ENCODE measurements at regions not wholly inside any gene's neighbourhood (a gene's known extent, or its start where the extent isn't known, plus 50 kb on each side); places are given as distances from the start of the nearest gene placed in this dataset.

DNA sequence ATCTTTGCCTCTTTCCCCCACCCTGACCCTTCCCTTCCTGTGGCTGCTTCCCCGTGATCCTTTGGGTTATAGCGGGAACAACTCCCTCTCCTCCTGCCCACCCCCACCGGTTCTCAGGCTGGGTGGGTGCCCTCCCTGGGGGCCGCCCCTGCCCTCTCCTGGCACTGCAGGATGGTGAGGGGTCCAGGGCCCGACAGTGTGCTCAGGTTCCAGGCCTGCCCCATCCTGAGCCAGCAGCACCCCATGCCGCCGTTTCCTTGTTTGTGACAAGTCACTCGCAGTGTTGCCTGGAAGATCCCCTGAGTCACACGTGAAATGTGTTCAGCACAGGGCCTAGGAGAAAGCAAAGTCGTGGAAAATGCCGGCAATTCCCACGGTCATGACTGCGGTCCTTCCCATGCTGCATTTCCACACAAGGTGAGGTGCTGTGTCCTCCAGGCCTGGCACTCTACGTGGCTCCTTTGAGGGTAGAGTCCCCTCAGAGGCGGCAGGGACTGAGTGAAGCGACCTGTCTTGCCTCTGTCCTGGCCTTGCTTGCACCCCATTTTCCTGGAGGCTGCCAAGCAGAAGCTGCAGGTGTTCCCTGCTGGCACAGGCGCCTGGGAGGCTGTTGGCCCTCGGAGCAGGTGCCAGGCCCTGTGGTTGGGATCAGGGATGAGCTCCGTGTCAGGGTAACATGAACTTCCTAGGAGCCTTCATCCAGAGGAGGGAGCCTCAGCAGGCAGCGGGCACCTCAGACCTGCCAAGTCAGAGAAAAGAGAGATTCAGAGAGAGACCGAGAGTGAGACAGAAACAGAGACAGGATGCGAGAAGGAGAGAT lies 80.5 kb upstream of the LINC01488 start:
- Histone ChIP-seq H3K27ac (ENCODE audit: low read depth in 2 of 2, low read length in 2 of 2) (no peak overlapping the region), H3K9me3 (ENCODE audit: control insufficient read depth in 2 of 2, low read length in 2 of 2) (peaks cover 0 to 3% of the 10 kb centered on the region in 2 donors), H3K36me3 (ENCODE audit: control insufficient read depth in 2 of 2, insufficient read depth in 2 of 2, low read length in 2 of 2) (no peaks in the 10 kb centered on the region), H3K4me1 (ENCODE audit: control insufficient read depth in 2 of 2, insufficient read depth in 2 of 2, low read length in 2 of 2) (peaks cover 2 to 6% of the 10 kb centered on the region in 2 donors), H3K27me3 (ENCODE audit: control insufficient read depth in 2 of 2, insufficient read depth in 2 of 2, low read length in 2 of 2) (no peaks in the 10 kb centered on the region), H3K9ac (ENCODE audit: low read depth in 1 of 2, low read length in 2 of 2) (no peak overlapping the region), H3K4me3 (ENCODE audit: low read length in 2 of 2) (no peak overlapping the region)

- Histone ChIP-seq H3K4me3 (ENCODE audit: low read length in 2 of 2) (no peak overlapping the region), H3K27ac (ENCODE audit: low read depth in 2 of 2, low read length in 2 of 2) (no peak overlapping the region), H3K36me3 (ENCODE audit: control insufficient read depth in 2 of 2, insufficient read depth in 2 of 2, low read length in 2 of 2) (no peaks in the 10 kb centered on the region), H3K9ac (ENCODE audit: low read depth in 1 of 2, low read length in 2 of 2) (no peak overlapping the region), H3K4me1 (ENCODE audit: control insufficient read depth in 2 of 2, insufficient read depth in 2 of 2, low read length in 2 of 2) (peaks cover 2 to 6% of the 10 kb centered on the region in 2 donors), H3K27me3 (ENCODE audit: control insufficient read depth in 2 of 2, insufficient read depth in 2 of 2, low read length in 2 of 2) (no peaks in the 10 kb centered on the region), H3K9me3 (ENCODE audit: control insufficient read depth in 2 of 2, low read length in 2 of 2) (peaks cover 0 to 3% of the 10 kb centered on the region in 2 donors)
These were observed 79.7 kb upstream of the LINC01488 start for GRCh38 chr11:69401715-69402114.

GRCh38 chr11:69402251-69402887 lies 79.1 kb upstream of the LINC01488 start:
- no peaks in the 10 kb centered on the region for H3K36me3 ChIP-seq (ENCODE audit: control insufficient read depth in 2 of 2, insufficient read depth in 2 of 2, low read length in 2 of 2)
- peaks cover 0 to 3% of the 10 kb centered on the region in 2 donors for H3K9me3 ChIP-seq (ENCODE audit: control insufficient read depth in 2 of 2, low read length in 2 of 2)
- no peak overlapping the region for H3K9ac ChIP-seq (ENCODE audit: low read depth in 1 of 2, low read length in 2 of 2)
- no peaks in the 10 kb centered on the region for H3K27me3 ChIP-seq (ENCODE audit: control insufficient read depth in 2 of 2, insufficient read depth in 2 of 2, low read length in 2 of 2)
- H3K4me3 ChIP-seq (ENCODE audit: low read length in 2 of 2), result no peak overlapping the region
- H3K27ac ChIP-seq (ENCODE audit: low read depth in 2 of 2, low read length in 2 of 2), result no peak overlapping the region
- peaks cover 2 to 6% of the 10 kb centered on the region in 2 donors for H3K4me1 ChIP-seq (ENCODE audit: control insufficient read depth in 2 of 2, insufficient read depth in 2 of 2, low read length in 2 of 2)

GRCh38 chr11:69403556-69404215 lies 77.8 kb upstream of the LINC01488 start:
- H3K4me1 ChIP-seq (ENCODE audit: control insufficient read depth in 2 of 2, insufficient read depth in 2 of 2, low read length in 2 of 2), result peaks cover 2 to 6% of the 10 kb centered on the region in 2 donors
- H3K27ac ChIP-seq (ENCODE audit: low read depth in 2 of 2, low read length in 2 of 2), result no peak overlapping the region
- H3K9me3 ChIP-seq (ENCODE audit: control insufficient read depth in 2 of 2, low read length in 2 of 2), result peaks cover 0 to 3% of the 10 kb centered on the region in 2 donors
- H3K4me3 ChIP-seq (ENCODE audit: low read length in 2 of 2), result no peak overlapping the region
- H3K27me3 ChIP-seq (ENCODE audit: control insufficient read depth in 2 of 2, insufficient read depth in 2 of 2, low read length in 2 of 2), result no peaks in the 10 kb centered on the region
- no peak overlapping the region for H3K9ac ChIP-seq (ENCODE audit: low read depth in 1 of 2, low read length in 2 of 2)
- no peaks in the 10 kb centered on the region for H3K36me3 ChIP-seq (ENCODE audit: control insufficient read depth in 2 of 2, insufficient read depth in 2 of 2, low read length in 2 of 2)

DNA sequence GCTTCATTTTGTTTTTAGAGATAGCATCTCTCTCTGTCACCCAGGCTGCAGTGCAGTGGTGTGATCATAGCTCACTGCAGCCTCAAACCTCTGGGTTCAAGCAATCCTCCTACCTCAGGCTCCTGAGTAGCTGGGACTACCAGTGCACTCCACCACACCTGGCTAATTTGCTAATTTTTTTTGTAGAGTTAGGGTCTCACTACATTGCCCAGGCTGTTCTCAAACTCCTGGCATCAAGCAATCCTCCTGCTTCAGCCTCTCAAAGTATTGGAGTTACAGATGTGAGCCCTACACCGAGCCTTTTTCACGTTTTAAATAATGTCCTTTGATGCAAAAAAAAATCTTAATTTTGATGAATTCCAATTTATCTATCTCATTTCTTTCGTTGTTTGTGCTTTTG lies 75.4 kb upstream of the LINC01488 start:
- Histone ChIP-seq H3K9ac (ENCODE audit: low read depth in 1 of 2, low read length in 2 of 2) (no peak overlapping the region), H3K4me1 (ENCODE audit: control insufficient read depth in 2 of 2, insufficient read depth in 2 of 2, low read length in 2 of 2) (peaks cover 2 to 6% of the 10 kb centered on the region in 2 donors), H3K27me3 (ENCODE audit: control insufficient read depth in 2 of 2, insufficient read depth in 2 of 2, low read length in 2 of 2) (peaks cover 0 to 2% of the 10 kb centered on the region in 2 donors), H3K27ac (ENCODE audit: low read depth in 2 of 2, low read length in 2 of 2) (no peak overlapping the region), H3K4me3 (ENCODE audit: low read length in 2 of 2) (no peak overlapping the region), H3K9me3 (ENCODE audit: control insufficient read depth in 2 of 2, low read length in 2 of 2) (peaks cover 0 to 3% of the 10 kb centered on the region in 2 donors), H3K36me3 (ENCODE audit: control insufficient read depth in 2 of 2, insufficient read depth in 2 of 2, low read length in 2 of 2) (no peaks in the 10 kb centered on the region)

DNA sequence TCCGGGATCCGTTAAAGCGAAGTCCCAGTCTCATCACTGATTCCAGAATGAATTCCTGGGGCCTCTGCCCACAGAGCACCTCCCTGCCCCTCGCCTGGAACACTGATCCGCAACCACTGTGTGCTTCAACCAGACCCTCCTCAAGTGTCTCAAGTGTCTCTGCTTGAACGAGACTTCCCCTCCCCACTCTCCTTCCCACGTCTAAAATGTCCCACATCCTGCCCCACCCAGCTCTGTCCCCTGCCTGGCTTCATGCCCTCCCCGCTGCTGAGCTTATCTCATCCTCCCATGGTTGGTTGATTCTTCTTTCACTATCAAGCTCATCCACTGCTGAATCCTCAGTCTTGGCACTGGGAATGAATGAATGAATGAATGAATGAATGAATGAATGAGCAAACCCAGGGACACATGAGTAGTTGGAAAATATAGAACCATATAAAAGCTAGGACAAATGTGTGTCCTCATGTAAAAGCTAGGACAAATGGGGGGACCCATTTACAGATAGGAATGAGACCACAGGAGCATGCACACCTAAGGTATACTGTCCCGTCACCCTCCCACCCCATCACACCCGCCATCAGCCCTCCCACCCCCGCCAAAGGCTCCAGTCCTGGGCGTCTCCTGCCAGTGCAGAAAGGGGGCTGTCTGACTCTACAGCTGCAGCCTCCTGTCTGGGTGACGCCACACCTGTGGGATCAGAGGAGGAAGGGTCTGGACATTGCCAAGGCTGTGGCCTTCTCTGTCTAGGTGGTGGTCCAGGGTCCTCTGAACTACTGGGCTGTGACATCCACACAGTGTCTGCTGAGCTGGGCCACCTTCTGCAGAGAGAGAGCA lies 71.4 kb upstream of the LINC01488 start:
- no peak overlapping the region for H3K27ac ChIP-seq (ENCODE audit: low read depth in 2 of 2, low read length in 2 of 2)
- H3K27me3 ChIP-seq (ENCODE audit: control insufficient read depth in 2 of 2, insufficient read depth in 2 of 2, low read length in 2 of 2), result peaks cover 0 to 2% of the 10 kb centered on the region in 2 donors
- H3K4me1 ChIP-seq (ENCODE audit: control insufficient read depth in 2 of 2, insufficient read depth in 2 of 2, low read length in 2 of 2), result no peaks in the 10 kb centered on the region
- no peaks in the 10 kb centered on the region for H3K9me3 ChIP-seq (ENCODE audit: control insufficient read depth in 2 of 2, low read length in 2 of 2)
- H3K36me3 ChIP-seq (ENCODE audit: control insufficient read depth in 2 of 2, insufficient read depth in 2 of 2, low read length in 2 of 2), result no peaks in the 10 kb centered on the region
- no peak overlapping the region for H3K4me3 ChIP-seq (ENCODE audit: low read length in 2 of 2)
- no peak overlapping the region for H3K9ac ChIP-seq (ENCODE audit: low read depth in 1 of 2, low read length in 2 of 2)

DNA sequence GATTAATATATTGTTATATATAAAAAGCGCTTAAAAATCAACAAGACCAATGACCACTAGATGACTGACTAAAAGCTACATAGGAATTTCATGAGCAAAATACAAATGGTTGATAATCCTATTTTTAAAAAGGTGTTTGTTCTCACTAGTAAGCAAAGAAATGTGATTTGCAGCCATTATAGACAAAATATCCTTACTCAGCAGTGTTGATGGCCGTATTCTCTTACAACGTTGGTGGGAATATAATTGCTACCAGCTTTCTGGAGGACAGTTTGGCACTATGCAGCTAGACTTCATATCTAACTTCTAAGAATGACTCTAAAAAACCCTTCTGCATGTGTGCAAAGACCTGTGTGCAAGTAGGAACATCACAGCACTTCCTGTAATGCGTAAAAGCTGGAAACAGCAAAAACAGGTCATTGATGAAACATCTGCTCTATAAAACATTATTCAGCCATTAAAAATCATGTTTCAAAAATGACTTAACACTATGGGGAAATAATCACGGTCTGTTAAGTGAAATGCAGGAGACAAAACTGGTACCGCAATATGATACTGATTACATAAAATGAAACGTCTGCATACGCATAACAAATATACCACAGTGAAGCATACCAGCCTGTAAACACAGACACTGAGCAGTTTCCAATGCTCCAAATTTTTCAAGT lies 70.1 kb upstream of the LINC01488 start:
- peaks cover 0 to 2% of the 10 kb centered on the region in 2 donors for H3K27me3 ChIP-seq (ENCODE audit: control insufficient read depth in 2 of 2, insufficient read depth in 2 of 2, low read length in 2 of 2)
- no peak overlapping the region for H3K27ac ChIP-seq (ENCODE audit: low read depth in 2 of 2, low read length in 2 of 2)
- H3K4me1 ChIP-seq (ENCODE audit: control insufficient read depth in 2 of 2, insufficient read depth in 2 of 2, low read length in 2 of 2), result peaks cover 0 to 2% of the 10 kb centered on the region in 2 donors
- no peak overlapping the region for H3K4me3 ChIP-seq (ENCODE audit: low read length in 2 of 2)
- H3K9me3 ChIP-seq (ENCODE audit: control insufficient read depth in 2 of 2, low read length in 2 of 2), result no peaks in the 10 kb centered on the region
- H3K9ac ChIP-seq (ENCODE audit: low read depth in 1 of 2, low read length in 2 of 2), result no peak overlapping the region
- no peaks in the 10 kb centered on the region for H3K36me3 ChIP-seq (ENCODE audit: control insufficient read depth in 2 of 2, insufficient read depth in 2 of 2, low read length in 2 of 2)

GRCh38 chr11:69413015-69413801 lies 68.3 kb upstream of the LINC01488 start:
- no peak overlapping the region for H3K9ac ChIP-seq (ENCODE audit: low read depth in 1 of 2, low read length in 2 of 2)
- no peak overlapping the region for H3K4me3 ChIP-seq (ENCODE audit: low read length in 2 of 2)
- no peaks in the 10 kb centered on the region for H3K36me3 ChIP-seq (ENCODE audit: control insufficient read depth in 2 of 2, insufficient read depth in 2 of 2, low read length in 2 of 2)
- H3K27ac ChIP-seq (ENCODE audit: low read depth in 2 of 2, low read length in 2 of 2), result no peak overlapping the region
- H3K27me3 ChIP-seq (ENCODE audit: control insufficient read depth in 2 of 2, insufficient read depth in 2 of 2, low read length in 2 of 2), result peaks cover 0 to 2% of the 10 kb centered on the region in 2 donors
- H3K4me1 ChIP-seq (ENCODE audit: control insufficient read depth in 2 of 2, insufficient read depth in 2 of 2, low read length in 2 of 2), result peaks cover 0 to 2% of the 10 kb centered on the region in 2 donors
- no peaks in the 10 kb centered on the region for H3K9me3 ChIP-seq (ENCODE audit: control insufficient read depth in 2 of 2, low read length in 2 of 2)

DNA sequence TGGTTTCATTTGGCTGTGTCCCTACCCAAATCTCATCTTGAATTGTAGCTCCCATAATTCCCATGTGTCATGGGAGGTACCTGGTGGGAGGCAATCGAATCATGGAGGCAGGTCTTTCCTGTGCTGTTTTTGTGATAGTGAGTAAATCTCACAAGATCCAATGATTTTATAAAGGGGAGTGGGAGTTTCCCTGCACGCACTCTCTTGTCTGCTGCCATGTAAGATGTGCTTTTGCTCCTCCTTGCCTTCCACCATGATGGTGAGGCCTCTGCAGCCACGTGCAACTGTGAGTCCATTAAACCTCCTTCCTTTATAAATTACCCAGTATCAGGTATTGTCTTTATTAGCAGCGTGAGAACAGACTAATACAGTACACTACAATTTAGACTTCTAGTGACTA lies 67.5 kb upstream of the LINC01488 start:
- Histone ChIP-seq H3K4me3 (ENCODE audit: low read length in 2 of 2) (no peak overlapping the region), H3K27me3 (ENCODE audit: control insufficient read depth in 2 of 2, insufficient read depth in 2 of 2, low read length in 2 of 2) (peaks cover 0 to 2% of the 10 kb centered on the region in 2 donors), H3K36me3 (ENCODE audit: control insufficient read depth in 2 of 2, insufficient read depth in 2 of 2, low read length in 2 of 2) (no peaks in the 10 kb centered on the region), H3K9ac (ENCODE audit: low read depth in 1 of 2, low read length in 2 of 2) (no peak overlapping the region), H3K27ac (ENCODE audit: low read depth in 2 of 2, low read length in 2 of 2) (no peak overlapping the region), H3K4me1 (ENCODE audit: control insufficient read depth in 2 of 2, insufficient read depth in 2 of 2, low read length in 2 of 2) (peaks cover 0 to 2% of the 10 kb centered on the region in 2 donors), H3K9me3 (ENCODE audit: control insufficient read depth in 2 of 2, low read length in 2 of 2) (no peaks in the 10 kb centered on the region)

All from mucosa of rectum (tissue), 2 donors.